GM20431 (cell line): ENCODE measurements at regions not wholly inside any gene's neighbourhood (a gene's known extent, or its start where the extent isn't known, plus 50 kb on each side); places are given as distances from the start of the nearest gene placed in this dataset.
"Not testable (repeated sequence)": the region's sequence is repeated elsewhere in the genome, so short reads cannot be mapped to it uniquely, and the experiment has no call there.

Source experiments
- in situ Hi-C: fragments of 300-500 bp; cut with MseI, MboI; formaldehyde crosslinking; loops from one replicate; pipeline ENCODE4 v1.15.0; 2020; ENCODE audit warnings: low sequenced_read_pairs; ENCODE audit not compliant: unreplicated experiment

DNA sequence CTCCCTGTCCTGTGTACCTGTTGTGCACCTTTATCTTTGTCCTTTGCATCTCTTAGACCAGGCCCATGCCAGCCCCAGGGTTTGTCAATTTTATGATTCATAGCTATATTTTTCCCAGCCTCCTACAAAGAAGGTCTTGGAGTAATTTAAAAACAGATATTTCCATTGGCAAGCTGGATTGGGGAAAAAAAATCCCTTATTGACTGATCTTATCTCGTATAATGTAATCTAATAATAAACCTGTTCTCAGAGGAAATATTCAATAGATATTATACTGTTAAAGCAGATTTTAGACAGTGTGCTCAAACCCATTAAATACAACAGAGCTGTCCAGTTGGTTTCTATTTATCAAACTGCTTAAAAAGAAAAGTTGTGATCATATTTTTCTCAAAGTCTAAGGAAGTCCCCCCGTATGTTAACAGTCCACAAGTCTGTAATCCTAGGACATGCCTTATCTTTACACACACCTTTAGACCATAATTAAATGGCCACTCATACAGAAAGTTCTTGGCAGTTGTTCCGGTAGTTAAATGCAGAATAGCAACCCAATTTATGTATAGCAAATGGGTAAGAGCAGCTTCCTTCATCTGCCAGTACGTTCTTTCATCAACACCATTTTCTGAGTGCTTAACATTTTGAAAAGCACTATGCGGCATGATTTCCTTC is 700.9 kb upstream of the NR2F2 start:
- in situ Hi-C loops = no loop called here

DNA sequence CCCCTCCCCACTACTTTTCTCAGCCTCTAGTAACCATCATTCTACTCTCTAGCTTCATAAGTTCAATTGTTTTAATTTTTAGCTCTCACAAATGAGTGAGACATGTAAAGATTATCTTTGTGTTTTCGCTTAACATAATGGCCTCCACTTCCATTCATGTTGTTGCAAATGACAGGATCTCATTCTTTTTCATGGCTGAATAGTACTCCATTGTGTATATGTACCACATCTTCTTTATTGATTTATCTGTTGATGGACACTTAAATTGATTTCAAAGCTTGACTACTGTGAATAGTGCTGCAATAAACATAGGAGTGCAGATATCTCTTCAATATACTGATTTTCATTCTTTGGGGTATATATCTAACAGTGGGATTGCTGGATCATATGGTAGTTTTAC is 699.8 kb upstream of the NR2F2 start:
- in situ Hi-C loops = no loop called here

DNA sequence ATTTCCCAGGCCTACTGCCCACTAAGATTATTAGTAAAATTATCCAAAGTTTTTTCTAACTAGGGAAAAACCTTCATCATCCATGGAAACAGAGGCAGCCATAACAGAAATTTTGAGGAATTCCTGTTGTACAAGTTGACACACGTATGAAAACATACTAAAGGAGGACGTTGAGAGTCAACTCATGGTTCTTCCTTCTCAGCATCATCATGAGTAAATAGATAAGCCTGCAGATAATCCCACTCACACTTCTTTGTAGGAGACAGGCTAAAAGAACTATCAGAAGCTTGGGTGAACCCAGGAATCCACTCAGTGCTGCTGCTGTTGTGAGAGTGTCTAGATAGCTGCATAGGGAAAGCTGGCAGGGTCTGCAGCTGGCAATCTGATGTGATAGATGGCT is 694.8 kb upstream of the NR2F2 start:
- in situ Hi-C loops = no loop called here

DNA sequence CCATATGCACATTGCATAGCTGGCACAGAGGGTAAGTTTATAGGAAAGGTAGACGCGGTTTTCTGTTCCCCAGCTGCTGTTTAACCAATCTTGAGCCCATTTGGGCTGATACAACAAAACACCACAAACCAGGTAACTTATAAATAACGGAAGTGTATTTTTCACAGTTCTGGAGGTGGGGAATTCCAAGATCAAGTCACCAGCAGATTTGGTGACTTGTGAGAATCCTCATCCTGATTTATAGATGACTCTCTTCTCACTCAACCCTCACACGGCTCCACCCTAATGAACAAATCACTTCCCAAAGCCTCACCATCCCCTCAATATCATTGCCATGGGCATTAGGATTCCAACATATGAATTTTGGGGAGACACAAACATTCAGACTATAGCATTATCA is 694.4 kb upstream of the NR2F2 start:
- in situ Hi-C loops = no loop called here

- in situ Hi-C loops = not testable (repeated sequence)
Observed at GRCh38 chr15:95637234-95637633, 693.3 kb upstream of the NR2F2 start.

DNA sequence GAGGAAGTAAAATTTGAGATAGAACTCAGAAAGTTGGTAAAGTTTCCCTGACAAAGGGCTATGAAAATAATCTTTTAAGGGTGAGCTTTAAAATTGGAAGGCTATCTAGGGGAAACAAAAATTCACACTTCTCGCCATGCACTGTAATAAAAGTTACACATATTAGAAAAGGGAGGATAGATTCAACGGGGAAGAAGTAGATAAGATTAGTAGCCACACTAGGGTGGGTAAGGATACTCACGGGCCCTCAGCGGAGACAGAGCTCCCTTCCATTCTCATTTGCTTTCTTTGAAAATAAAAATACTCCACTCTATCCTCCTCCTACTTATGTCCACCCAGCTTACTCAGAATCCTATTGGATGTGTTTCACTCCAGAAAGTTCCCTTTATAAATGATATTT is 691.3 kb upstream of the NR2F2 start:
- in situ Hi-C loops = no loop called here

- in situ Hi-C loops = no loop called here
Observed at GRCh38 chr15:95644100-95644875, 686.2 kb upstream of the NR2F2 start.

- in situ Hi-C loops = no loop called here
Observed at GRCh38 chr15:95645791-95646338, 684.6 kb upstream of the NR2F2 start.

- in situ Hi-C loops = no loop called here
Observed at GRCh38 chr15:95646484-95647273, 683.8 kb upstream of the NR2F2 start.

DNA sequence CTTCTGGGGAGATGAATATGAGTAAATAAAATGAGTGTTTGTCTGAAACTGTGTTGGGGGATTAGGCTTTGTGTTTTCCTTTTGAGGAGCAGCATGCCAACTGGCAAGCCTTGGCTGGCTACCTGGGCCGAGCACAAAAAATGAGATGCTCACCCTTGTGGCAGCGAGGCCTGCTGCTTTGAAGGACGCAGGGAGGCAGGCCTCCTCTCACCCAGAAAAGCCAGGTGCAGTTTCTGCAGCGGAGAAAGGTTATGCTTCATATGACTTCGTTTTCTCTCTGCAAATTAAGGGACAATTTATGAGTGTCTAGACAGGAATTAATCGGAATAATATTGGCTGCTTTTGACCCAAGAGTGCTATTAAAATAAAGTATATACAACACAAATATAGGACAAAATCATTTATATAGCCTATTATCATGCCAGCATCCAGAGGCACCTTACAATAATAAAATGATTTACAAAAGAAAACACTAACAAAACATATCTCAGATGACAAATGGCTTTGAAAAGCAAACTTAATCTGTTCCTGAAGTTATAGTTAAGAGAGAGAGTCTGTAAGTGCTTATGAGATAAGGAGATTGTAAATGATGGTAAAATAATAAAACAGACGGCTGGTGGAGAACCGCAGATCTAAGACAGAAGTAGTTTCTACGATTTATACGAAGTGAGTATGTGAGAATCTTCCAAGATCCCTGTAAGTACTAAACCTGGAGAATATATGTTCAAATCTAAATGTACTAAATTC is 682.8 kb upstream of the NR2F2 start:
- in situ Hi-C loops = no loop called here

- in situ Hi-C loops = no loop called here
Observed at GRCh38 chr15:95653361-95653805, 677.1 kb upstream of the NR2F2 start.

- in situ Hi-C loops = no loop called here
Observed at GRCh38 chr15:95655089-95655607, 675.4 kb upstream of the NR2F2 start.

DNA sequence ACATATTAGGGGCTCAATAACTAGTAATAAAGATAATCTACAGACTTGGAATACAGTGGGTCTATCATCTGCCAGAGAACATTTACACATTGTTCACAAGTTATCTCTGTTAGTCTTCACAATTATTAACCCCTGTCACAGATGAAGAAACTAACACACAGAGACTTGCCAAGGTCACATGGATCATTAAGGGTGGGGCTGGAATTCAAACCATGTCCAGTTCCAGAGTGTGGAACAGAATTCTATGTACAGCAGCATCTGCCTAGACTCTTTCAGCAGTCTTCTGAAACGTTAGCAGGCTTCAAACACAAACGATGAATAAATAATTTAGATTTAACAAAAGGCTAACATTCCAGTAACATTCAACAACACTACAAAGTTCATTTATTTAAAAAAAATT is 673.9 kb upstream of the NR2F2 start:
- in situ Hi-C loops = no loop called here

- in situ Hi-C loops = no loop called here
Observed at GRCh38 chr15:95658799-95659198, 671.7 kb upstream of the NR2F2 start.

DNA sequence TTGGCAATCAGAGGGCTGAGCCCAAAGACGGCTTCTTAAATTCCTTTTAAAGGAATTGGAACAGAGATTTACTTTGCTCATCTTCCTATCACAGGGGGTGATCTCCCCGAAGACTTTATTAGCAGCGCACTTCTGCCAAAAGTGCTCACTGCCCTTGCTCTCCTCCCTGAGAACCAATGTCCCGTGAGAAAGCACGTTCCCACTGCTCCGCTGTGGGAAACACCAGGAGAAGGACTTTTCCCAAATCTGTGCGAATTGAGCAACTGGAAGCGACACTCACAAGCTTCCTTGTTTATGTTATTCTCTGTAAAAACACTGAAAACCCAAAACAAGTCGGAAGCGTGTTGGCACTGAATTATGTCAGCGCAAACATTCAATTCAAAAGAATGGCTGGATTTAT is 670.8 kb upstream of the NR2F2 start:
- in situ Hi-C loops = no loop called here

- in situ Hi-C loops = no loop called here
Observed at GRCh38 chr15:95662638-95663037, 667.9 kb upstream of the NR2F2 start.

- in situ Hi-C loops = no loop called here
Observed at GRCh38 chr15:95663156-95664100, 667.1 kb upstream of the NR2F2 start.

DNA sequence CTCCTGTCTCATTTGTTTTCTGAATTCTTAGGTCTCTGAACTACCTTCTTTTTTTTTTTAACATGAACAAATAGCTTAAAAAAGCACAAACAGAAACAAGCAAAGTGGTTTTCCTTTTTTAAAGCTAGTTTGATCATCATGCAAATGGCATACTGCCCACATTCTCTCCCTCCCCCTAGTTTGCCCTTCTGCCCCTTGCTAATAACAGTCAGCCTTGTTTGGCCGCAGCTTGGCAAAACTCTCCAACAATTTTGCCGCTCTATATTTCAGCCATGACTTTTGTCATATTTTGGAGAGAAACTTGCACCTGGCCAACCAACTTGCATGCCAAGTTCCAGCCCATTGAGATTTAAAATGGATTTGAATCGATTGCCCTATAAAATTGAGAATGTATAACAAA is 666.0 kb upstream of the NR2F2 start:
- in situ Hi-C loops = no loop called here
